GM12878 (cell line): ENCODE measurements at regions not wholly inside any gene's neighbourhood (a gene's known extent, or its start where the extent isn't known, plus 50 kb on each side); places are given as distances from the start of the nearest gene placed in this dataset.

Source experiments
- ATAC-seq: fragments of 200-7000 bp; cut with Tn5 transposase; 3 replicates; pipeline ENCODE4 v1.9.1; 2020; ENCODE audit warnings: mild to moderate bottlenecking, moderate library complexity
- BruUV-seq: library from RNA; stranded (reverse); fragments of 400-500 nt; replicated peaks from 2 replicates; lab custom pipeline; 2021; lab: Mats Ljungman, UMichigan
- CTCF ChIA-PET: fragments of 300-600 bp; sonication (Branson Sonifier 250); formaldehyde crosslinking; extraction: SDS; loops from one replicate; lab custom pipeline; 2021; ENCODE audit warnings: inconsistent platforms; lab: Yijun Ruan, JAX
- POLR2A ChIA-PET: fragments of 350-600 bp; formaldehyde crosslinking; extraction: SDS; loops from one replicate; lab custom pipeline; 2021; ENCODE audit warnings: inconsistent platforms; lab: Charles Lee
- RAD21 ChIA-PET: fragments of 300-600 bp; sonication (Branson Sonifier 250); formaldehyde crosslinking; loops from one replicate; lab custom pipeline; 2023; ENCODE audit warnings: antibody characterized with exemption; ENCODE audit not compliant: unreplicated experiment; lab: Charles Lee
- SMC1A ChIA-PET: fragments of 300-600 bp; sonication (Branson Sonifier 250); formaldehyde crosslinking; loops from one replicate; lab custom pipeline; 2023; ENCODE audit not compliant: unreplicated experiment, uncharacterized antibody; lab: Charles Lee
- DNase-seq: peaks from one replicate; pipeline ENCODE4 v3.0.0-alpha.2; 2011; ENCODE audit warnings: low read depth, low spot score
- FAIRE-seq: peaks from 3 replicates; lab custom pipeline; 2011; peaks lifted over from hg19 to GRCh38; lab: Jason Lieb, UNC
- H2AFZ ChIP-seq: 2 replicates; pipeline ENCODE4 v1.6.0; 2011; ENCODE audit warnings: low read depth, low read length, control low read depth; ENCODE audit not compliant: control insufficient read depth
- H3K27ac ChIP-seq: 2 replicates; pipeline ENCODE4 v1.5.1; 2011; ENCODE audit warnings: control low read depth; ENCODE audit not compliant: control insufficient read depth, insufficient read depth
- H3K27me3 ChIP-seq, 2 experiments: replicated peaks in 1 of 2; 2 replicates each; pipeline versions ENCODE4 v1.6.0 to v1.6.1; 2011; ENCODE audit warnings: low read length in 1 of 2; ENCODE audit not compliant: control insufficient read depth in 2 of 2, insufficient read depth in 2 of 2
- H3K36me3 ChIP-seq, 2 experiments: 2 replicates each; pipeline ENCODE4 v1.5.1; 2011; ENCODE audit warnings: low read length in 1 of 2; ENCODE audit not compliant: control insufficient read depth in 2 of 2, insufficient read depth in 2 of 2
- H3K4me1 ChIP-seq: 2 replicates; pipeline ENCODE4 v1.6.1; 2011; ENCODE audit warnings: mild to moderate bottlenecking, low read length, moderate library complexity, mixed read lengths; ENCODE audit not compliant: control insufficient read depth, insufficient read depth
- H3K4me2 ChIP-seq: 2 replicates; pipeline ENCODE4 v1.6.0; 2011; ENCODE audit warnings: control low read depth; ENCODE audit not compliant: control insufficient read depth, insufficient read depth
- H3K4me3 ChIP-seq: fragments of 200-600 bp; sonication (generic); 2 replicates; pipeline ENCODE4 v1.5.1; 2016
- H3K79me2 ChIP-seq: 2 replicates; pipeline ENCODE4 v1.6.0; 2011; ENCODE audit warnings: low read length; ENCODE audit not compliant: control insufficient read depth, insufficient read depth
- H3K9ac ChIP-seq: 2 replicates; pipeline ENCODE4 v1.8.0; 2011; ENCODE audit warnings: low read length, control low read depth, mixed read lengths; ENCODE audit not compliant: control insufficient read depth, insufficient read depth
- H3K9me3 ChIP-seq: replicated peaks from 3 replicates; pipeline ENCODE4 v1.5.1; 2011; ENCODE audit warnings: mild to moderate bottlenecking, low read length; ENCODE audit not compliant: control insufficient read depth, insufficient read depth
- H4K20me1 ChIP-seq: 2 replicates; pipeline ENCODE4 v1.6.0; 2011; ENCODE audit not compliant: control insufficient read depth, insufficient read depth
- ATF2 ChIP-seq: IDR thresholded peaks from 2 replicates; pipeline ENCODE4 v1.6.1; 2012; ENCODE audit warnings: low read length, inconsistent platforms
- BHLHE40 ChIP-seq, 2 experiments: fragments of 450-650 bp in 1 of 2; IDR thresholded peaks; 2 replicates each; pipeline ENCODE4 v1.6.1; 2011 to 2017; ENCODE audit warnings: low read depth in 2 of 2, borderline replicate concordance in 1 of 2, improper control_type of control experiment in 1 of 2, low read length in 1 of 2, mild to moderate bottlenecking in 1 of 2
- CEBPB ChIP-seq, 2 experiments: fragments of 150-350 bp in 1 of 2; IDR thresholded peaks; 2 replicates each; pipeline ENCODE4 v1.6.1; 2012 to 2014; ENCODE audit warnings: low read depth in 2 of 2, low read length in 2 of 2, borderline replicate concordance in 1 of 2, inconsistent platforms in 1 of 2
- ESRRA ChIP-seq: IDR thresholded peaks from 2 replicates; pipeline ENCODE4 v1.6.1; 2012; ENCODE audit warnings: mild to moderate bottlenecking, low read length, improper control_type of control experiment
- HDAC6 ChIP-seq: fragments of 200-600 bp; sonication (generic); IDR thresholded peaks from one replicate; pipeline ENCODE4 v1.8.0; 2017; ENCODE audit warnings: antibody characterized with exemption; ENCODE audit not compliant: unreplicated experiment
- IKZF1 ChIP-seq: fragments of 450-650 bp; conservative IDR thresholded peaks from 2 replicates; pipeline ENCODE4 v1.6.1; 2017; ENCODE audit warnings: antibody characterized with exemption, mild to moderate bottlenecking
- NR2C1 ChIP-seq: fragments of 450-650 bp; IDR thresholded peaks from 2 replicates; pipeline ENCODE4 v1.6.1; 2017; ENCODE audit warnings: antibody characterized with exemption, mild to moderate bottlenecking, moderate library complexity
- NR2F1 ChIP-seq: fragments of 450-650 bp; conservative IDR thresholded peaks from 2 replicates; pipeline ENCODE4 v1.6.1; 2017; ENCODE audit warnings: mild to moderate bottlenecking
- TARDBP ChIP-seq: IDR thresholded peaks from 2 replicates; pipeline ENCODE4 v1.6.1; 2016; ENCODE audit warnings: borderline replicate concordance
- YY1 ChIP-seq: IDR thresholded peaks from 2 replicates; pipeline ENCODE4 v1.6.1; 2011; ENCODE audit warnings: low read depth, mild to moderate bottlenecking, low read length
- ZBTB4 ChIP-seq: fragments of 450-650 bp; formaldehyde crosslinking; IDR thresholded peaks from 2 replicates; pipeline ENCODE4 v1.4.0; 2022; ENCODE audit warnings: mild to moderate bottlenecking, moderate library complexity
- ZNF207 ChIP-seq: fragments of 450-650 bp; IDR thresholded peaks from 2 replicates; pipeline ENCODE4 v1.6.1; 2014; ENCODE audit warnings: antibody characterized with exemption, mild to moderate bottlenecking, borderline replicate concordance
- ZNF217 ChIP-seq: fragments of 450-650 bp; IDR thresholded peaks from 2 replicates; pipeline ENCODE4 v1.6.1; 2017; ENCODE audit warnings: antibody characterized with exemption, mild to moderate bottlenecking
- WGBS: methylation state at CpG from one replicate; pipeline ENCODE4 v1.1.6; 2016; ENCODE audit warnings: low lambda C conversion rate; ENCODE audit not compliant: insufficient replicate concordance, insufficient coverage; ENCODE audit errors: missing lambda C conversion rate; 5-methylcytosine and 5-hydroxymethylcytosine counted together
- in situ Hi-C: fragments of 300-500 bp; cut with MboI; formaldehyde crosslinking; loops from 9 replicates; pipeline ENCODE4 v1.14.3; 2018; ENCODE audit warnings: mixed read lengths
- intact Hi-C: fragments of 100-400 bp; cut with micrococcal nuclease; formaldehyde crosslinking; loops from one replicate; pipeline ENCODE4 v1.14.2; 2022; ENCODE audit not compliant: unreplicated experiment
- TF ChIP-seq, protein P1 (sequence below): fragments of 450-650 bp; IDR thresholded peaks from 2 replicates; pipeline ENCODE4 v1.6.1; 2018; ENCODE audit warnings: borderline replicate concordance, mild to moderate bottlenecking; ENCODE audit not compliant: partially characterized antibody

DNA sequence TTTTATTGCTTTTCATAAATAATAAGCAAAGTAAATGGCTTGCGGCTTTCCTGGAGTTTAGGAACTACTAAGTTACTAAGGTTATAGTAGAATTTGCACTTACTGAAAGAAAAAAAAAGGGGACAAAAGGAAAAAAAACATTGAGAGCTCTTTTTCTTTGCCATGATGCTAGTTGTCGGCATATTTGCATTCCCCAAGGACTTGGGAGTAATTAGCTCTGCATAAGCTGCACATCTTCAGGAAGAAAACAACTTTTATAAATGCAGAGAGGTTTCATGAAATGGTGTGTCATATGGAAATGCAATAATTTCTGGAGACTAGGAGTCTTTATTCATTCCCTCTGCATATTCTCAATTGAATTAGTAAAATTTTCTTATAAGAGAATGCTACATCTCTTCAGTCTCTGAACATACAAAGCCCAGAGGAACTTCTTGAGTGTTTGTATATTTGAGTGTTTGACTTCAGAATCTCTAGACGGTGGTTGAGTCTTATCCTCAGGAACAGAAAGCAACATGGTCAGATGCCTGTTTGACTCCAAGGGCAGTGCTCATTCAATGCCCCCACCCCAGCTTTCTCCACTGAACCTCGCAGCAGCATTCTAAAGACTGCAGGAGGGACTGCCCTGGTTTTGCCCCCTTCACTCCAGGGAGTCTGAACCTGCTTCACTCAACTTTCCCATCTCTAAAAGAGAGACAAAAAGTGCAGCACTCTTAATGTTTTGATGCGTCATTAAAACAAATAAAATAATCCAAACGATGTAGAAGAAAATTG lies 158.9 kb upstream of the EEA1 start (continued):
- TF ChIP-seq, protein P1, sequence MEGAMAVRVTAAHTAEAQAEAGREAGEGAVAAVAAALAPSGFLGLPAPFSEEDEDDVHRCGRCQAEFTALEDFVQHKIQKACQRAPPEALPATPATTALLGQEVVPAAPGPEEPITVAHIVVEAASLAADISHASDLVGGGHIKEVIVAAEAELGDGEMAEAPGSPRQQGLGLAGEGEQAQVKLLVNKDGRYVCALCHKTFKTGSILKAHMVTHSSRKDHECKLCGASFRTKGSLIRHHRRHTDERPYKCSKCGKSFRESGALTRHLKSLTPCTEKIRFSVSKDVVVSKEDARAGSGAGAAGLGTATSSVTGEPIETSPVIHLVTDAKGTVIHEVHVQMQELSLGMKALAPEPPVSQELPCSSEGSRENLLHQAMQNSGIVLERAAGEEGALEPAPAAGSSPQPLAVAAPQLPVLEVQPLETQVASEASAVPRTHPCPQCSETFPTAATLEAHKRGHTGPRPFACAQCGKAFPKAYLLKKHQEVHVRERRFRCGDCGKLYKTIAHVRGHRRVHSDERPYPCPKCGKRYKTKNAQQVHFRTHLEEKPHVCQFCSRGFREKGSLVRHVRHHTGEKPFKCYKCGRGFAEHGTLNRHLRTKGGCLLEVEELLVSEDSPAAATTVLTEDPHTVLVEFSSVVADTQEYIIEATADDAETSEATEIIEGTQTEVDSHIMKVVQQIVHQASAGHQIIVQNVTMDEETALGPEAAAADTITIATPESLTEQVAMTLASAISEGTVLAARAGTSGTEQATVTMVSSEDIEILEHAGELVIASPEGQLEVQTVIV: no peak

DNA sequence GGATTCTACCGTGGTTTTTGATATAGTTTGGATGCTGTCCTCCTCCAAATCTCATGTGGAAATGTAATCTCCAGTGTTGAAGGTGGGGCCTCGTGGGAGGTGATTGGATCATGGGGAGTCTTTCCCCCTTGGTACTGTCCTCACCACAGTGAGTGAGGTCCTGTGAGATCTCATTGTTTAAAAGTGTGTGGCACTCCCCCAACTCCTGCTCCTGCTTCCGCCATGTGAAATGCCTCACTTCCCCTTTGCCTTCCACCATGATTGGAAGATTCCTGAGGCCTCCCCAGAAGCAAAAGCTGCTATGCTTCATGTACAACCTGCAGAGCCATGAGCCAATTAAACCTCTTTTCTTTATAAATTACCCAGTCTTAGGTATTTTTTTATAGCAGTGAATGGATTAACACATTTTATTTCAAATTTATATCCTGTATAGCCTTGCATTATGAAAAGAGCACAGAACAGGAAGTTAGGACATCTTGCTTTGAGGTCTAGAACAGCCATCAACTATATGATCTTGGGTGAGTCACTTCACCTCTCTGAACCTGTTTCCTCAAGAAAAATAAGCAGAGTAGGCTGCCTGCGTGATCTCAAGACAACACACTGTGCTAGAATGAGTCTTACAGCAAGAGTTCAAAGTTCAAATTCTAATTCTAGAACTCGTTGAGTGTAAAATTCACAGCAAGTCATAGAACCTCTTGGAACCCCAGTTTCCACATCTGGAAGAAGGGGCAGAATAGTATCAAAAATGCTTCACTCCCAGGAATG lies 160.9 kb upstream of the EEA1 start:
- Histone ChIP-seq H3K9me3 (no peaks in the 10 kb centered on the region; the same call in 1 of the 3 replicates), H3K27ac (no peak overlapping the region), H3K79me2 (no peaks in the 10 kb centered on the region), H2AFZ (no peak overlapping the region), H3K4me1 (peaks cover 4% of the 10 kb centered on the region), H3K4me2 (no peak overlapping the region), H3K27me3 (no peaks in the 10 kb centered on the region), H3K36me3 (no peaks in the 10 kb centered on the region), H4K20me1 (no peaks in the 10 kb centered on the region), H3K4me3 (no peak overlapping the region), H3K9ac (no peak overlapping the region)
- ATAC-seq (peak; percentile 81), FAIRE-seq (peak; percentile 23), DNase-seq (no peak)
- ChIA-PET SMC1A (interaction anchor here (0.9 to 3.4 kb wide), 3 partner anchors 29 to 331 kb away, joined by 3 to 15 read pairs (median 3); no protein-coding TSS in a partner anchor), POLR2A (interaction anchor here (0.6 kb wide), 1 partner anchor 159 kb away, joined by 4 read pairs; no protein-coding TSS in a partner anchor), RAD21 (no interaction called here), CTCF (no interaction called here)
- 88% methylated on average over 5 of the region's 5 CpGs for WGBS
- in situ Hi-C loops: no loop called here
- intact Hi-C loops: no loop called here
- BruUV-seq: no TSS peak
- TF ChIP-seq IKZF1 (no peak), ZNF217 (no peak), ZBTB4 (CRISPR knock-in tag) (no peak), NR2F1 (peak; percentile 67; the same call in 1 of the 2 replicates), TARDBP (no peak), NR2C1 (peak; percentile 69), ATF2 (no peak), YY1 (0 out of 2 replicates have a peak, but pooled peaks have one; percentile 25), ZNF207 (no peak), ESRRA (no peak), BHLHE40 (IDR thresholded peaks at IDR 0.05; ENCODE audit: borderline replicate concordance in 1 of 2, low read depth in 2 of 2, low read length in 1 of 2) (no peak), HDAC6 (no peak), CEBPB (IDR thresholded peaks at IDR 0.05; ENCODE audit: borderline replicate concordance in 1 of 2, low read depth in 2 of 2, low read length in 2 of 2) (no peak)
